Esophagus squamous epithelium (tissue), 4 donors: ENCODE measurements at regions not wholly inside any gene's neighbourhood (a gene's known extent, or its start where the extent isn't known, plus 50 kb on each side); places are given as distances from the start of the nearest gene placed in this dataset.

Experiments used
- POLR2A ChIP-seq, 4 donors: fragments of 450-650 bp; IDR thresholded peaks; one replicate each; pipeline ENCODE4 v1.6.1; 2017; ENCODE audit warnings: antibody characterized with exemption in 4 of 4, mild to moderate bottlenecking in 4 of 4, moderate library complexity in 3 of 4
- TF ChIP-seq, protein P1 (sequence below), 6 experiments: fragments of 450-650 bp in 4 of 6; fragments of 200-600 bp in 2 of 6; sonication (generic) in 2 of 6; IDR thresholded peaks; one replicate each; pipeline ENCODE4 v1.5.1; 2016 to 2019; ENCODE audit warnings: antibody characterized with exemption in 6 of 6, mild to moderate bottlenecking in 4 of 6, moderate library complexity in 4 of 6

DNA sequence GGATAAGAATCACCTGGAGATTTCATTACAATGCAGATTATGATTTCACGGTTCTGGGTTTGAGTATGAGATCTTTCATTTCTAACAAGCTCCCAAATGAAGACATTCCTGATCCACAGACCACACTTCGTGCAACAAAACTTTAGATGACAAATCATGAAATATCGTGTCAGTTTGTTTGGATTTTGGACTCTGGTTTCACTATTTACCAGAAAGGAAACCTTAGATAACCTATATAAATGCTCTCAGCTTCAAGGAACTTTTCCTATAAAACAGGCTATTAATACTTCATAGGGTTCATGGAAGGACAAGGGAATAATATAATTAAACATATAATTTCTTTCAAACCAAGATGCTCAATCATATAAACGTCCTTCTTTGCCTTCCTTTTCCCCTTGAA lies 930.5 kb upstream of the SLC10A2 start:
- TF ChIP-seq, protein P1, sequence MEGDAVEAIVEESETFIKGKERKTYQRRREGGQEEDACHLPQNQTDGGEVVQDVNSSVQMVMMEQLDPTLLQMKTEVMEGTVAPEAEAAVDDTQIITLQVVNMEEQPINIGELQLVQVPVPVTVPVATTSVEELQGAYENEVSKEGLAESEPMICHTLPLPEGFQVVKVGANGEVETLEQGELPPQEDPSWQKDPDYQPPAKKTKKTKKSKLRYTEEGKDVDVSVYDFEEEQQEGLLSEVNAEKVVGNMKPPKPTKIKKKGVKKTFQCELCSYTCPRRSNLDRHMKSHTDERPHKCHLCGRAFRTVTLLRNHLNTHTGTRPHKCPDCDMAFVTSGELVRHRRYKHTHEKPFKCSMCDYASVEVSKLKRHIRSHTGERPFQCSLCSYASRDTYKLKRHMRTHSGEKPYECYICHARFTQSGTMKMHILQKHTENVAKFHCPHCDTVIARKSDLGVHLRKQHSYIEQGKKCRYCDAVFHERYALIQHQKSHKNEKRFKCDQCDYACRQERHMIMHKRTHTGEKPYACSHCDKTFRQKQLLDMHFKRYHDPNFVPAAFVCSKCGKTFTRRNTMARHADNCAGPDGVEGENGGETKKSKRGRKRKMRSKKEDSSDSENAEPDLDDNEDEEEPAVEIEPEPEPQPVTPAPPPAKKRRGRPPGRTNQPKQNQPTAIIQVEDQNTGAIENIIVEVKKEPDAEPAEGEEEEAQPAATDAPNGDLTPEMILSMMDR (IDR thresholded peaks at IDR 0.05) = no peak
- TF ChIP-seq POLR2A (IDR thresholded peaks at IDR 0.05) = no peak
